Fibroblast of villous mesenchyme (primary cell): ENCODE measurements at regions not wholly inside any gene's neighbourhood (a gene's known extent, or its start where the extent isn't known, plus 50 kb on each side); places are given as distances from the start of the nearest gene placed in this dataset.

Source experiments
- DNase-seq: peaks from one replicate; pipeline ENCODE4 v3.0.0-alpha.2; 2010; ENCODE audit warnings: low read depth
- H3K4me3 ChIP-seq: 2 replicates; pipeline ENCODE4 v1.5.1; 2011; ENCODE audit warnings: low read depth, mild to moderate bottlenecking, low read length
- TF ChIP-seq, protein P1 (sequence below): IDR thresholded peaks from 2 replicates; pipeline ENCODE4 v1.5.1; 2012; ENCODE audit warnings: low read depth, mild to moderate bottlenecking, low read length; ENCODE audit not compliant: insufficient read depth

- TF ChIP-seq, protein P1, sequence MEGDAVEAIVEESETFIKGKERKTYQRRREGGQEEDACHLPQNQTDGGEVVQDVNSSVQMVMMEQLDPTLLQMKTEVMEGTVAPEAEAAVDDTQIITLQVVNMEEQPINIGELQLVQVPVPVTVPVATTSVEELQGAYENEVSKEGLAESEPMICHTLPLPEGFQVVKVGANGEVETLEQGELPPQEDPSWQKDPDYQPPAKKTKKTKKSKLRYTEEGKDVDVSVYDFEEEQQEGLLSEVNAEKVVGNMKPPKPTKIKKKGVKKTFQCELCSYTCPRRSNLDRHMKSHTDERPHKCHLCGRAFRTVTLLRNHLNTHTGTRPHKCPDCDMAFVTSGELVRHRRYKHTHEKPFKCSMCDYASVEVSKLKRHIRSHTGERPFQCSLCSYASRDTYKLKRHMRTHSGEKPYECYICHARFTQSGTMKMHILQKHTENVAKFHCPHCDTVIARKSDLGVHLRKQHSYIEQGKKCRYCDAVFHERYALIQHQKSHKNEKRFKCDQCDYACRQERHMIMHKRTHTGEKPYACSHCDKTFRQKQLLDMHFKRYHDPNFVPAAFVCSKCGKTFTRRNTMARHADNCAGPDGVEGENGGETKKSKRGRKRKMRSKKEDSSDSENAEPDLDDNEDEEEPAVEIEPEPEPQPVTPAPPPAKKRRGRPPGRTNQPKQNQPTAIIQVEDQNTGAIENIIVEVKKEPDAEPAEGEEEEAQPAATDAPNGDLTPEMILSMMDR, result no peak
- DNase-seq, result no peak
- H3K4me3 ChIP-seq, result no peak overlapping the region
Measured at GRCh38 chr11:70851907-70852306, 400.5 kb downstream of the SHANK2 start.

DNA sequence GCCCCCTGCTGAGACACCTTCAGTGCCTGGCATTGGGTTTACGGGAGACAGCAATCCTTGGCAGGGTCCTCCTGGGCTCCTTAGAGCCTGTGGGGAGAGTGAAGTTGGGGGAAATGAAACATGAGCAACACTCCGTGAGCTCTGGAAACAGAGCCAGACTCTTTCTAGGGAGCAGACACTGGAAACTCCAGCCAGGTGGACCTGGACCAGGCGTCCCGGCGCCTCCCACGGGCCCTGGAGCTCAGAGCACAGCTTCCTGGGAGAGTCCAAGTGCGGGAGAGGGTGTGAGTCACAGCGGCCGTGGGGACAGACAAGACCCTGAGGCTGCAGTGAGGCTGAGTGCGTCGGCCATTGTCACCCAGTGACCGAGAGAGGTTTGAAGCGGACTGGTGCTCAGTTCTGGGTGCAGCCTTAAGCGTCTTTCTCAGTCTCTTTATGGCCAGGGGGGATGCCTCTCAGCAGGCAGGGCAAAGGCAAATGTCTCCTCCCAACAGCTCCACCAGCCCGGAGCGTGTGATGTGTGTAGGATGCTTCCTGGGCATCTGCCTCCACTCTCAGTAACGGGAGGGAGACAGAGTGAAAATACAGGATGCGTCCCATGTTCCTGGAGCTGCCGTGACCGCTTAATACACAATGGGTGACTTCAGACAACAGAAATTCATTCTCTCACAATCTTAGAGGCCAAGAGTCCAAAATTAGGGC, 399.2 kb downstream of the SHANK2 start:
- DNase-seq, result peak; percentile 6
- TF ChIP-seq, protein P1, result no peak

DNA sequence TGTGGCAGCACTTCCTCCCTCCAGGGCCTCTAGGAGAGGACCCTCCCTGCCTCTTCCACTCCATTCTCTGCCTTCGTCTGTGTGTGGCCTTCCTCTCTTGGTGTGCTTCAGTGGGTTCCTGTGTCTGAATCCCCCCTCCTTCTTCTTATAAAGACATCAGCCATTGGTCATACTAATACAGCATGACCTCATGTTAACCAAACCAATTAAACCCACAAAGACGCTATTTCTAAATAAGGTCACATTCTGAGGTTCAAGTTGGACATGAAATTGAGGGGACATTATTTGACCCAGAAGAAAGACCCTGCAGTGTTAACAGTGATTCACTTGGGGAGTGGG, 398.6 kb downstream of the SHANK2 start:
- TF ChIP-seq, protein P1, result no peak
- DNase-seq, result no peak

More for the DNA sequence above, 399.2 kb downstream of the SHANK2 start:
- H3K4me3 ChIP-seq, result no peak overlapping the region

GRCh38 chr11:70854201-70854600, 398.2 kb downstream of the SHANK2 start:
- no peak for DNase-seq

More for the DNA sequence above, 398.6 kb downstream of the SHANK2 start:
- no peak overlapping the region for H3K4me3 ChIP-seq

GRCh38 chr11:70854901-70855556, 397.3 kb downstream of the SHANK2 start:
- TF ChIP-seq, protein P1, result no peak
- no peak overlapping the region for H3K4me3 ChIP-seq
- no peak for DNase-seq

More at GRCh38 chr11:70854201-70854600, 398.2 kb downstream of the SHANK2 start:
- H3K4me3 ChIP-seq, result no peak overlapping the region
- TF ChIP-seq, protein P1, result no peak

DNA sequence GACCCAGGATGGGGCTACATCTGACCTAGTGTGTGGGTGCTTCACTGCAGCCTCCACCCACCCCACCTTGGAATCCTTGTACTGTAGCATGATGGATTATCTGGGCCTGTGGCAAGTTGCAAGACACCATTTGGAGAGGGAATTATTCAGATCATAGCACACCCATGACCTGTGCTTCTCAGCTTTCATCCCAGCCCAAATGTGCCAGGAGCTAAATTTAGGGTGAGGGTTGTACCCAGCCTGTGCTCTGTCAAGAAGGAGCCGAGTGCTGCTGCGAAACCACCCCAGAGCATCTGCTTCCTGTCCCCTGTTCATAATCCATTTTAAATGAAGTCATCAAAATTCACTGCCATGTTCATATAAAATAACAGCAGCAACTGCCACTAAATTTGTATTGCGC, 394.5 kb downstream of the SHANK2 start:
- TF ChIP-seq, protein P1, result no peak
- no peak overlapping the region for H3K4me3 ChIP-seq
- DNase-seq, result no peak
